ENCODE measurements at regions not wholly inside any gene's neighbourhood (a gene's known extent, or its start where the extent isn't known, plus 50 kb on each side); places are given as distances from the start of the nearest gene placed in this dataset.
"Not testable (repeated sequence)": the region's sequence is repeated elsewhere in the genome, so short reads cannot be mapped to it uniquely, and the experiment has no call there.

GRCh38 chr13:56512336-56512735, 628.4 kb upstream of the PRR20A start:
- TF ChIP-seq, protein P1, sequence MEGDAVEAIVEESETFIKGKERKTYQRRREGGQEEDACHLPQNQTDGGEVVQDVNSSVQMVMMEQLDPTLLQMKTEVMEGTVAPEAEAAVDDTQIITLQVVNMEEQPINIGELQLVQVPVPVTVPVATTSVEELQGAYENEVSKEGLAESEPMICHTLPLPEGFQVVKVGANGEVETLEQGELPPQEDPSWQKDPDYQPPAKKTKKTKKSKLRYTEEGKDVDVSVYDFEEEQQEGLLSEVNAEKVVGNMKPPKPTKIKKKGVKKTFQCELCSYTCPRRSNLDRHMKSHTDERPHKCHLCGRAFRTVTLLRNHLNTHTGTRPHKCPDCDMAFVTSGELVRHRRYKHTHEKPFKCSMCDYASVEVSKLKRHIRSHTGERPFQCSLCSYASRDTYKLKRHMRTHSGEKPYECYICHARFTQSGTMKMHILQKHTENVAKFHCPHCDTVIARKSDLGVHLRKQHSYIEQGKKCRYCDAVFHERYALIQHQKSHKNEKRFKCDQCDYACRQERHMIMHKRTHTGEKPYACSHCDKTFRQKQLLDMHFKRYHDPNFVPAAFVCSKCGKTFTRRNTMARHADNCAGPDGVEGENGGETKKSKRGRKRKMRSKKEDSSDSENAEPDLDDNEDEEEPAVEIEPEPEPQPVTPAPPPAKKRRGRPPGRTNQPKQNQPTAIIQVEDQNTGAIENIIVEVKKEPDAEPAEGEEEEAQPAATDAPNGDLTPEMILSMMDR (IDR thresholded peaks at IDR 0.05) = not testable (repeated sequence)
- TF ChIP-seq POLR2A (IDR thresholded peaks at IDR 0.05) = not testable (repeated sequence)
